Trophoblast cell (in vitro differentiated cells and primary cell): ENCODE measurements at regions not wholly inside any gene's neighbourhood (a gene's known extent, or its start where the extent isn't known, plus 50 kb on each side); places are given as distances from the start of the nearest gene placed in this dataset.
"Not testable (repeated sequence)": the region's sequence is repeated elsewhere in the genome, so short reads cannot be mapped to it uniquely, and the experiment has no call there.

Source experiments
- DNase-seq, 2 donors: peaks; one replicate each; pipeline ENCODE4 v3.0.0-alpha.2; 2016
- H2AFZ ChIP-seq: 2 replicates; pipeline ENCODE4 v1.6.1; 2013; ENCODE audit warnings: low read length, moderate library complexity, mild to moderate bottlenecking; ENCODE audit not compliant: insufficient read depth, poor library complexity
- H2AK5ac ChIP-seq: 2 replicates; pipeline ENCODE4 v1.6.1; 2013; ENCODE audit warnings: mild to moderate bottlenecking, low read length
- H2BK120ac ChIP-seq: 2 replicates; pipeline ENCODE4 v1.6.1; 2013; ENCODE audit warnings: low read length, mild to moderate bottlenecking, moderate library complexity; ENCODE audit not compliant: insufficient read depth, poor library complexity
- H2BK12ac ChIP-seq: 2 replicates; pipeline ENCODE4 v1.6.1; 2013; ENCODE audit warnings: mild to moderate bottlenecking, low read length, moderate library complexity
- H2BK5ac ChIP-seq: 2 replicates; pipeline ENCODE4 v1.6.1; 2013; ENCODE audit warnings: low read length, low read depth, moderate library complexity, mild to moderate bottlenecking; ENCODE audit not compliant: poor library complexity
- H3K14ac ChIP-seq: 2 replicates; pipeline ENCODE4 v1.6.1; 2013; ENCODE audit warnings: mild to moderate bottlenecking, low read length
- H3K18ac ChIP-seq: 2 replicates; pipeline ENCODE4 v1.6.1; 2013; ENCODE audit warnings: mild to moderate bottlenecking, low read length
- H3K23ac ChIP-seq: 2 replicates; pipeline ENCODE4 v1.6.1; 2013; ENCODE audit warnings: low read length
- H3K27ac ChIP-seq: 2 replicates; pipeline ENCODE4 v1.5.1; 2013; ENCODE audit warnings: low read depth, mild to moderate bottlenecking, inconsistent platforms, low read length, moderate library complexity
- H3K27me3 ChIP-seq: 2 replicates; pipeline ENCODE4 v1.6.1; 2013; ENCODE audit warnings: inconsistent platforms, mild to moderate bottlenecking, low read length, moderate library complexity; ENCODE audit not compliant: insufficient read depth
- H3K36me3 ChIP-seq, 2 experiments: 1 replicate in 1 of 2; 2 replicates in 1 of 2; pipeline ENCODE4 v1.6.1; 2013; ENCODE audit warnings: low read length in 2 of 2, mild to moderate bottlenecking in 2 of 2, moderate library complexity in 1 of 2; ENCODE audit not compliant: insufficient read depth in 2 of 2, control insufficient read depth in 1 of 2
- H3K4ac ChIP-seq: 2 replicates; pipeline ENCODE4 v1.6.1; 2013; ENCODE audit warnings: low read depth, mild to moderate bottlenecking, low read length, moderate library complexity
- H3K4me1 ChIP-seq, 2 experiments: 1 replicate in 1 of 2; 2 replicates in 1 of 2; pipeline ENCODE4 v1.6.1; 2013; ENCODE audit warnings: low read length in 2 of 2, mild to moderate bottlenecking in 2 of 2, moderate library complexity in 1 of 2; ENCODE audit not compliant: insufficient read depth in 2 of 2, control insufficient read depth in 1 of 2
- H3K4me2 ChIP-seq: 2 replicates; pipeline ENCODE4 v1.6.1; 2013; ENCODE audit warnings: inconsistent platforms, mild to moderate bottlenecking, low read length, moderate library complexity
- H3K4me3 ChIP-seq: 2 replicates; pipeline ENCODE4 v1.5.1; 2013; ENCODE audit warnings: mild to moderate bottlenecking, low read depth, low read length, inconsistent platforms
- H3K79me1 ChIP-seq: one replicate; pipeline ENCODE4 v1.6.1; 2013; ENCODE audit warnings: low read length
- H3K79me2 ChIP-seq: 2 replicates; pipeline ENCODE4 v1.6.1; 2013; ENCODE audit warnings: low read length, mild to moderate bottlenecking; ENCODE audit not compliant: control insufficient read depth, insufficient read depth, poor library complexity
- H3K9ac ChIP-seq: 2 replicates; pipeline ENCODE4 v1.6.1; 2013; ENCODE audit warnings: mild to moderate bottlenecking, low read length
- H3K9me3 ChIP-seq: 2 replicates; pipeline ENCODE4 v1.6.1; 2013; ENCODE audit warnings: low read depth, mild to moderate bottlenecking, control low read depth, inconsistent platforms, low read length; ENCODE audit not compliant: insufficient read depth
- H4K12ac ChIP-seq: 2 replicates; pipeline ENCODE4 v1.6.1; 2013; ENCODE audit warnings: low read depth, mild to moderate bottlenecking, low read length, moderate library complexity
- H4K8ac ChIP-seq: 2 replicates; pipeline ENCODE4 v1.6.1; 2013; ENCODE audit warnings: low read depth, mild to moderate bottlenecking, low read length, moderate library complexity
- H4K91ac ChIP-seq: one replicate; pipeline ENCODE4 v1.6.1; 2013; ENCODE audit warnings: low read depth, mild to moderate bottlenecking, low read length, moderate library complexity
- whole genome bisulfite sequencing: extraction: QIAGEN DNeasy Blood & Tissue Kit; methylation state at CpG from one replicate; pipeline ENCODE4 v1.1.7; 2013; ENCODE audit warnings: missing lambda C conversion rate; ENCODE audit not compliant: insufficient read length, insufficient coverage; ENCODE audit errors: extremely low coverage; 5-methylcytosine and 5-hydroxymethylcytosine counted together

- H4K8ac ChIP-seq, H3K4me2 ChIP-seq, H3K79me1 ChIP-seq, H3K27ac ChIP-seq, H3K4me1 ChIP-seq, H3K36me3 ChIP-seq, H4K91ac ChIP-seq, H3K9ac ChIP-seq, H2AFZ ChIP-seq, H2BK5ac ChIP-seq, H3K14ac ChIP-seq, H3K79me2 ChIP-seq, H2AK5ac ChIP-seq, H3K4ac ChIP-seq, H3K23ac ChIP-seq, H3K18ac ChIP-seq, H4K12ac ChIP-seq, H2BK120ac ChIP-seq, DNase-seq, H3K27me3 ChIP-seq, H3K4me3 ChIP-seq, H2BK12ac ChIP-seq: not testable (repeated sequence)
- H3K9me3 ChIP-seq: peaks cover 16% of the 10 kb centered on the region
- WGBS: no CpG with 5 or more reads among the region's 8 CpGs
Observed at GRCh38 chrY:26666691-26667090, 1044.8 kb downstream of the CDY1 start.

GRCh38 chrY:26669243-26669642 is 1047.3 kb downstream of the CDY1 start:
- not testable (repeated sequence) for H2AK5ac ChIP-seq, H3K23ac ChIP-seq, H3K79me2 ChIP-seq, H3K4ac ChIP-seq, DNase-seq, H3K79me1 ChIP-seq, H2AFZ ChIP-seq, H2BK12ac ChIP-seq, H2BK120ac ChIP-seq, H3K14ac ChIP-seq, H2BK5ac ChIP-seq, H3K9ac ChIP-seq, H3K27ac ChIP-seq, H3K36me3 ChIP-seq, H4K12ac ChIP-seq, H3K4me2 ChIP-seq, H3K18ac ChIP-seq, H3K4me3 ChIP-seq, H3K4me1 ChIP-seq, H4K8ac ChIP-seq, H3K27me3 ChIP-seq, H4K91ac ChIP-seq
- WGBS: no CpG with 5 or more reads among the region's 7 CpGs
- H3K9me3 ChIP-seq: peaks cover 12% of the 10 kb centered on the region

GRCh38 chrY:26670360-26670871 is 1048.5 kb downstream of the CDY1 start:
- H3K4me3 ChIP-seq: peak overlapping the region; percentile 1
- H3K27me3 ChIP-seq, H3K14ac ChIP-seq, H3K4me1 ChIP-seq, H2AFZ ChIP-seq, H4K8ac ChIP-seq, H3K4me2 ChIP-seq, H4K91ac ChIP-seq, H3K18ac ChIP-seq, H3K9ac ChIP-seq, H3K4ac ChIP-seq, H3K36me3 ChIP-seq, H4K12ac ChIP-seq, H3K23ac ChIP-seq, H2AK5ac ChIP-seq, H2BK12ac ChIP-seq, H3K79me2 ChIP-seq, H3K27ac ChIP-seq, H3K79me1 ChIP-seq, H2BK5ac ChIP-seq, H2BK120ac ChIP-seq: not testable (repeated sequence)
- 100% methylated on average over 10 of the region's 13 CpGs for WGBS
- peaks cover 11% of the 10 kb centered on the region for H3K9me3 ChIP-seq
- DNase-seq: peak in 1 of 2 donors; percentile 1

DNA sequence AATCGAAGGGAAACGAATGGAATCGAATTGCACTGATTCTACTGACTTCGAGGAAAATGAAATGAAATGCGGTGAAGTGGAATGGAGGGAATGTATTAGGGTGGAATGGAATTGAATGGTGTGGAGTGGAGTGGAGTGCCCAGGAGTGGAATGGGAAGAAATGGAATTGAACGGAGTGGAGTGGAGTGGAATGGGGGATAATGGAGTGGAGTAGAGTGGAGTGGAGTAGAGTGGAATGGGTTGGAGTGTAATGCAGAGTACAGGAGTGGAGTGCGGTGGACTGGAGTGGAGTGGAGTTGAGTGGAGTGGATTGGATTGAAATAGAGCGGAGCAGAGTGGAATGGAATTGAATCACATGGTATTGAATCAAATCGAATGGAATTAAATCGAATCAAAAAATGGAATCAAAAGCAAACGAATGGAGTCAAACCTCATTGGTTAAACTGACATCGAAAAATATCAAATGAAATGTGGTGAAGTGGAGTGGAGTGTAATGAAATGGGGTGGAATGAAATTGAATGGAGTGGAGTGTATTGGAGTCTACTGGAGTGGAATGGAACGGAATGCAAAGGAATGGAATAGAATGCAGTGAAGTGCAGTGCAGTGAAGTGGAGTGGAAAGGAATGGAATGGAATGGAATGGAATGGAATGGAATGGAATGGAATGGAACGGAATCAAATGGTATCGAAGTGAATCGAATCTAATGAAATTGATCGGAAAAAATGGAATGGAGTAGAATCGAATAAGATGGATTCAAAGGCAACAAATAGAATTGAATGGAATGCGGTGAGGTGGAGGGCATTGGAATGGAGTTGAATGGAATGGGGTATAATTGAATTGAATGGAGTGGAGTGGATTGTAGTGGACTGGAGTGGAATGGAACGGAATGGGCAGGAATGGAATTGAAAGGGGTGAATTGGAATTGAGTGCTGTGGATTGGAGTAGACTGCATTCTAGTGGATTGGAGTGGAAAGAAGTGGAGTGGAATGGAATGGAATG is 1049.3 kb downstream of the CDY1 start:
- not testable (repeated sequence) for H3K79me2 ChIP-seq

More for the DNA sequence above, 1049.3 kb downstream of the CDY1 start:
- H3K79me1 ChIP-seq, H3K4me1 ChIP-seq, H3K18ac ChIP-seq, H2AFZ ChIP-seq, H2AK5ac ChIP-seq, H3K27me3 ChIP-seq, H2BK5ac ChIP-seq, H4K91ac ChIP-seq, H4K8ac ChIP-seq, H3K14ac ChIP-seq, H3K4ac ChIP-seq, H3K27ac ChIP-seq, H2BK120ac ChIP-seq, H3K36me3 ChIP-seq, H3K23ac ChIP-seq, H2BK12ac ChIP-seq, H3K4me2 ChIP-seq, H4K12ac ChIP-seq: not testable (repeated sequence)
- peak overlapping the region; percentile 6 for H3K4me3 ChIP-seq
- peak overlapping the region; percentile 0 for H3K9ac ChIP-seq
- over 99% methylated on average over 16 of the region's 20 CpGs for WGBS
- peak in 1 of 2 donors; percentile 1 for DNase-seq
- H3K9me3 ChIP-seq: peaks cover 11% of the 10 kb centered on the region
